GM19372 (cell line): ENCODE measurements at regions not wholly inside any gene's neighbourhood (a gene's known extent, or its start where the extent isn't known, plus 50 kb on each side); places are given as distances from the start of the nearest gene placed in this dataset.
A peak's percentile ranks its signal among the peaks of the same experiment; 100 is the strongest.

ENCODE experiments used
- ATAC-seq: cut with Tn5 transposase; IDR thresholded peaks from one replicate; pipeline ENCODE4 v1.9.1; 2021; ENCODE audit warnings: mild to moderate bottlenecking, low read depth, moderate library complexity; ENCODE audit not compliant: unreplicated experiment

- ATAC-seq = no peak
These were observed 243.0 kb upstream of the FSTL5 start for GRCh38 chr4:162406637-162407365.

GRCh38 chr4:162403932-162404331, 240.1 kb upstream of the FSTL5 start:
- ATAC-seq = no peak

- no peak for ATAC-seq
These were observed 239.6 kb upstream of the FSTL5 start for GRCh38 chr4:162403419-162403818.

GRCh38 chr4:162401021-162401420, 237.2 kb upstream of the FSTL5 start:
- no peak for ATAC-seq

GRCh38 chr4:162392946-162393345, 229.1 kb upstream of the FSTL5 start:
- no peak for ATAC-seq

GRCh38 chr4:162366146-162366545, 202.3 kb upstream of the FSTL5 start:
- no peak for ATAC-seq

GRCh38 chr4:162364651-162365050, 200.9 kb upstream of the FSTL5 start:
- no peak for ATAC-seq

- no peak for ATAC-seq
These were observed 196.8 kb upstream of the FSTL5 start for GRCh38 chr4:162360369-162361149.

GRCh38 chr4:162356181-162356580, 192.4 kb upstream of the FSTL5 start:
- ATAC-seq = no peak

- no peak for ATAC-seq
These were observed 188.8 kb upstream of the FSTL5 start for GRCh38 chr4:162352580-162353107.

- ATAC-seq = no peak
These were observed 186.5 kb upstream of the FSTL5 start for GRCh38 chr4:162350331-162350730.

- ATAC-seq = no peak
These were observed 185.6 kb upstream of the FSTL5 start for GRCh38 chr4:162349395-162349794.

- ATAC-seq = no peak
These were observed 184.0 kb upstream of the FSTL5 start for GRCh38 chr4:162347842-162348213.

GRCh38 chr4:162347156-162347841, 183.5 kb upstream of the FSTL5 start:
- no peak for ATAC-seq

- no peak for ATAC-seq
These were observed 180.2 kb upstream of the FSTL5 start for GRCh38 chr4:162343967-162344366.

GRCh38 chr4:162341533-162341932, 177.7 kb upstream of the FSTL5 start:
- no peak for ATAC-seq

GRCh38 chr4:162323919-162324318, 160.1 kb upstream of the FSTL5 start:
- ATAC-seq = no peak

- no peak for ATAC-seq
These were observed 158.3 kb upstream of the FSTL5 start for GRCh38 chr4:162322054-162322453.

- no peak for ATAC-seq
These were observed 122.0 kb upstream of the FSTL5 start for GRCh38 chr4:162285753-162286152.

GRCh38 chr4:162282684-162283083, 118.9 kb upstream of the FSTL5 start:
- ATAC-seq = no peak

- peak; percentile 67 for ATAC-seq
These were observed 110.6 kb upstream of the FSTL5 start for GRCh38 chr4:162274354-162274753.
